ENCODE measurements at regions not wholly inside any gene's neighbourhood (a gene's known extent, or its start where the extent isn't known, plus 50 kb on each side); places are given as distances from the start of the nearest gene placed in this dataset.
"Not testable (repeated sequence)": the region's sequence is repeated elsewhere in the genome, so short reads cannot be mapped to it uniquely, and the experiment has no call there.

DNA sequence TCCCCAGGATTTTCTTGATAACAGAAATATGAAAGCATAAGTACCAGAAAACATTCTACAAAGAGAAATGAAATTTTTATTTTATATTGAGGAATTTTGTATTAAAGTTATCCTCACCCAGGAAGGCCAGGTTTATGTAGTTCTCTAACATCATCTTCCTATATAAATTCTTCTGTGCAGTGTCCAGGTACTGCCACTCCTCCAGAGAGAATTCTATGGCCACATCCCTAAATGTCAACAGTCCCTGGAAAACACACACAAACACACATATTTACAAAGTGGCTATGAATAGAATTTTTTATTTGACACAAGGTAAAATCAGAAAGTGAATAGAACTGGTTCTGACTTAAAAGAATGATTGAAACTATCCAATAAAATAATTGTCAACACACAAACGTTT is 110.5 kb upstream of the ZNF91 start:
- intact Hi-C loops (cut with DNase I): no loop called here

DNA sequence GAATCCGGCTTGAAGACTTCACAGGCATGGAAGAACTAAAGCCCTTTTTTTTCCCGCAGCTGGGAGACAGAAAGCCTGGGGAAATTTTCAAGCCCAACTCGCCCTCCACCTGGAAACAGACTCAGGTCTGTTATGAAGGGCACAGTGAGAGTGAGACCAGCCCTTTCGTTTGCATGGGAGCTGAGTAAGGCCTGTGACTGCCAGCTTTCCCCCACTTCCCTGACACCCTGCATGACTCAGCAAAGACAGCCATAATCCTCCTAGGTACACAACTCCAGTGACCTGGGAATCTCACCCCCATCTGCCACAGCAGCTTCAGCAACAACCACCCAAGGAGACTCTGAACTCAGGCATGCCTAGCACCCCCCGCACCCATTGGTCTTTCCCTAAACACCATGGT is 87.6 kb upstream of the ZNF91 start:
- intact Hi-C loops (cut with DNase I): no loop called here
- DNase-seq: no peak

More for the DNA sequence above, 110.5 kb upstream of the ZNF91 start:
- DNase-seq: no peak

DNA sequence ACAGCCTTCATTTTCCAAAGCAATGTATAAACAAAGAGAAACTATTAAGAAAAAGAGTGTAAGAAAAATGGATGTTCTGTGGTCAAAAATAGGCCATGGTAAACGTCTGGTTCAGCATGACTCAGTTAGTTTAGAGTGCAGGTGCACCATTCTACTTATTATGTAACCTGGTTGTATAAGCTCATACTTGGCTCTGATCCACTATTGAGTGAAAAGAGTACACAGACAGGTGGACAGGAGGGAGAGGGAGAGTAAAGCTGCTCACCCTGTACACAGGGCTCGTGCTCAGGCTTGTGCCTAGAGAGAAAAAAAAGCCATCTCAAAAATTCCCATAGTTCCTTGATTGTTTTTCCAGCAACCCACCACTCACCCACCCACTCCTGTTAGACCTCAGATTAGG is 85.8 kb upstream of the ZNF91 start:
- intact Hi-C loops (cut with DNase I): no loop called here

DNA sequence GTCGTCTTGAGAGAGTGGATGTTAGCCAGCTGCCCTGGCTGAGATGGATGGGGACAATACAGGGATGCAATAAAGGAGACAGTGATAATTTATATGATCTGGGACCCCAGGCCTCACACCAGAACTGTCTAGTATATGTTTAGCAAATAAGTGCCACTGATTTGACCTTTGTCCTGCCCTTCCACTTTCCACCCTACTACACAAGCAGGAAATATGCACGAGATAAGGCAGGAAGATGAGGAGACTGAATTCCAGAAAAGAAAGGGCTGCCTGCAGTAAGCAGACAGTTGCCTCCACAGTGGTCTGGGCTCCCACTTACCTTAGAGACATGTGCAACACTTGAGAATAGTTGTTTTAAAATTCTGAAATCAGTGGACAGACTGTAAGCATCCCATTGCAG is 80.2 kb upstream of the ZNF91 start:
- DNase-seq: no peak
- intact Hi-C loops (cut with DNase I): no loop called here

More for the DNA sequence above, 85.8 kb upstream of the ZNF91 start:
- no peak for DNase-seq

DNA sequence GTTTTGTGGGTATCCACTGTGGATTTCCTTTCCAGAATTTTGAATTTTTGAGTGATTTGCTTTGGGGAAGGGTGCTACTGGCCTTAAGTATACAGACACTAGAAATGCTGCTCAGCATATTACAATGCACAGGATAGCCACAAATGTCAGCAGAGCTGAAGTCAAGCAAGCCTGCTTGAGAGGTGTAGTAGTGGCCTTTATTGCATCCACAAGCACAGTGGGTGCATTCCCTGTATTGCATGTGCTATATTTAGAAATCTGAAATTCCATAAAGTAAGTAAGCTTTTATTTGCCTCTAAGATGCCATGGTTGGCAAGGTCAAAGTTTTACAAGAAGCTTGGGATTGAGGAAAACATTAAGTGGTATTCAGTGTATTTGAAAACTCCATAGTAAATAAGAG is 79.5 kb upstream of the ZNF91 start:
- no peak for DNase-seq
- intact Hi-C loops (cut with DNase I): no loop called here

DNA sequence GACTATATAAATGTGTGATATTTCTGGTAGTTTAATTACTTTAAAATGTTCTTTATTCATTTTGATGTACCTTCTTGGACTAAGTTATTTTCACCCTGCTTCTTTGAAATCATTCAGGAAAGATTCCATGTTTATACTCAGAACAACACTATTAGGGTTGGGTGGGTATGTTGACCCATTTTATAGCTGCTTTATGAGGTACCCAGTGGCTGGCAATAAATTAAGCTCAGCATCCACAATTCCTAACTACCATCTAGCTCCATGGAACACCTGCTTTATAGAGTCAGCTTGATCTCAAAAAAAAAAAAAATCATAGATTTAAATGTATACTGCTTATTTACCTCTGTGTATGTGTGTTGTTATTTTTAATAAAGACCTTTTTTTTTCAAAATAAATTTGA is 78.9 kb upstream of the ZNF91 start:
- intact Hi-C loops (cut with DNase I): no loop called here
- no peak for DNase-seq

DNA sequence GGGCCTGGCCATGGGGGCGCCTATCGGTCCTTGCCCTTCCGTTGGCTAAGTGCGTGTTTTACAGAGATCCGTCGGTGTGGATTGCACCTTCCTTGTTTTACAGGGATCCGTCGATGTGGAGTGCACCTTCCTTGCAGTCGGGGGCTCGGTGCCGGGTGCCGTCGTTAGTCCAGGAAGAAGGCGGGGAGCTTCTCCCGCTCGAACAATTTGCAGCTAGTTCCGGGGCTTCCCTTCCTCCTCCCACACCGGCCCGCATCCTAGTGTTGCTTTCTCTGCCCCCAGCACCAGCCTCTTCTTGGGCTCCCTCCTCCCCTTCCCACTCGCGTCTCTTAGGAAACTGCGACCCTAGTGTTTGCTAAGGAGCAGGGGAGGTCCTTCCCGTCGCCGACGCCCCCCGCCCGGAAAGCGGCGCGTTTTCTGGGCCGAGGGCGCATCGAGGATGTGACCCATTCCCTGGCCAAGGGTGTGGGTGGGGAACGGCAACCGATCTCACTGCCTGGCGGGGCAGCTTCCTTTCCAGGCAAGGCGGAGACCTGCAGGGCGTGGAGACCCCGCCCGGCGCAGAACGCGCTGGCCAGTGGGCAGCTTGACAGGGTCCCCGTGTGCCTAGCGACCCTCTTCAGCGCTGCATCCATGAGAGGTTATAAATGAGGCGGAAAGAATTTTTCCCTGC is 75.7 kb upstream of the ZNF91 start:
- no peak for DNase-seq
- intact Hi-C loops (cut with DNase I): no loop called here

DNA sequence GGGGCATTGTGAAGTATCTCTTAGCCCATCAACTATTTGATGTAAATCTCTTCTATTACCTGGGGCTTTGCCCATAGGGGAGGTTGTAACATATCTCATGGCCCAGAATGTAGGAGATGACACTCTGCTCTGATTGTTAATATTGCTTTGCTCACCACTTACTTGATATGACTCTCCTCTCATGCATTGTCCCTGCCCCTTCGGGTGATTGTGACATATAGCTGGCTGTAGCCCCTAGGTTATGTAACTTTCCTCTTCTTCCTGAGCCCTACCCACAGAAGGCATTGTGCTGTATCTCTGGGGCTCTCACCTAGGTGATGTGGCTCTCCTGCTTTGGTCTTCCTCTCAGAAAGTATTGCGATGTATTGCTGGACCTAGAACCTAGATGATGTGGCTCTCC is 69.1 kb upstream of the ZNF91 start:
- intact Hi-C loops (cut with DNase I); DNase-seq: not testable (repeated sequence)

DNA sequence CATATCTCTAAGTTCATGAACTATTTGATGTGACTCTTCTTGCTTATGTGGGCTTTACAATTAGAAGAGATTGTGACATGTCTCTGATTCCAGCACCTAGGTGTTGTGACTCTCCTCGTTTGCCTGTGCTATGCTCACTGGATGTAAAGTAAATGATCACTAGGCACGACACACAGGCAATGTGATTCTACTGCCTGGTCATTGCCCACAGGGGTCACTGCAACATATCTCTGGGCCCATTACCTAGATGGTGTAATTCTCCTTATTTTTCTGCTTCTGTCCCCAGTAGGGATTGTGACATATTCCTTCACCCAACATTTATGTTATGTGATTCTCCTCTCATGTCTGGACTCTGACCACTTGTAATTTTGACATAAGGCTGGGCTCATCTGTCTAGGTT is 65.8 kb upstream of the ZNF91 start:
- DNase-seq: no peak
- intact Hi-C loops (cut with DNase I): no loop called here

DNA sequence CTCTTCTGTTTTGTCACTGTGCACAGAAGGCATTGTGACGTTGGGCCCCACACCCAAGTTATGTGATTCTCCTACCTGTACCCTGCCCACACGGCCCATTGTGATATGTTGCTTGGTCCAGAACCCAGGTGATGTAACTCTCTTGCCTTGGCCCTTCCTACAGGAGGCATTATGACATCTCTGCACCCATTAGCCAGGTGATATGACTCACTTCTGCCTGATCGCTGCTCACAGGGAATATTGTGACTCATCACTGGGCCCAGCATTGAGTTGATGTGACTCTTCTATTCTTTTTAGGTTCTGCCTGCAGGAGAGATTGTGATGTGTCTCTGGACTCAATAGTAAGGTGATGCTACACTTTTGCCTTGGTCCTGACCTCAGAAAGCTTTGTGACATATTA is 65.4 kb upstream of the ZNF91 start:
- no peak for DNase-seq
- intact Hi-C loops (cut with DNase I): no loop called here

All from head of caudate nucleus (tissue), 42 donors.